HCT116 (cell line): ENCODE measurements at regions not wholly inside any gene's neighbourhood (a gene's known extent, or its start where the extent isn't known, plus 50 kb on each side); places are given as distances from the start of the nearest gene placed in this dataset.

Source experiments
- ATAC-seq: fragments of 200-7000 bp; cut with Tn5 transposase; 2 replicates; pipeline ENCODE4 v1.9.1; 2020; ENCODE audit warnings: mild to moderate bottlenecking, moderate library complexity
- BruUV-seq: library from RNA; stranded (reverse); fragments of 400-500 nt; replicated peaks from 2 replicates; lab custom pipeline; 2021; lab: Mats Ljungman, UMichigan
- CTCF ChIA-PET: fragments of 300-600 bp; sonication (Branson Sonifier 250); formaldehyde crosslinking; loops from one replicate; lab custom pipeline; 2021; ENCODE audit warnings: antibody characterized with exemption; lab: Charles Lee
- POLR2A ChIA-PET: fragments of 300-600, 350-600 bp; sonication (Branson Sonifier 250); formaldehyde crosslinking; loops from one replicate; lab custom pipeline; 2021; ENCODE audit warnings: antibody characterized with exemption; lab: Charles Lee
- RAD21 ChIA-PET, 2 experiments: fragments of 300-600 bp; sonication (Branson Sonifier 250); formaldehyde crosslinking; loops; one replicate each; lab custom pipeline; 2023; ENCODE audit warnings: low total read pairs in 2 of 2; ENCODE audit not compliant: uncharacterized antibody in 2 of 2, unreplicated experiment in 2 of 2, low non-redundant PET in 1 of 2; lab: Charles Lee
- DNase-seq: peaks from one replicate; pipeline ENCODE4 v3.0.0-alpha.2; 2010; ENCODE audit warnings: low read depth, low spot score
- H2AFZ ChIP-seq: fragments of 200-600 bp; shearing (Covaris generic), sonication (generic); 2 replicates; pipeline ENCODE4 v1.6.1; 2017; ENCODE audit warnings: low read depth, mixed run types, mixed read lengths, antibody characterized with exemption, low read length; ENCODE audit not compliant: poor library complexity, severe bottlenecking
- H3K27ac ChIP-seq: 2 replicates; pipeline ENCODE4 v1.5.1; 2012; ENCODE audit warnings: low read depth, low read length
- H3K27me3 ChIP-seq: fragments of 200-600 bp; sonication (generic); 2 replicates; pipeline ENCODE4 v1.6.1; 2016; ENCODE audit warnings: mixed run types, low read length, mixed read lengths; ENCODE audit not compliant: insufficient read depth
- H3K36me3 ChIP-seq, 2 experiments: fragments of 200-500 bp in 1 of 2; fragments of 200-600 bp in 1 of 2; sonication (Bioruptor generic) in 1 of 2; sonication (generic) in 1 of 2; 2 replicates each; pipeline versions ENCODE4 v1.5.1 to v1.6.1; 2014 to 2016; ENCODE audit warnings: low read length in 2 of 2, inconsistent platforms in 1 of 2, mixed read lengths in 1 of 2, mixed run types in 1 of 2; ENCODE audit not compliant: insufficient read depth in 2 of 2, control insufficient read depth in 1 of 2
- H3K4me1 ChIP-seq, 2 experiments: fragments of 200-600 bp in 1 of 2; sonication (generic) in 1 of 2; 2 replicates each; pipeline versions ENCODE4 v1.5.1 to v1.6.1; 2012 to 2017; ENCODE audit warnings: low read length in 2 of 2, inconsistent platforms in 1 of 2, mild to moderate bottlenecking in 1 of 2, mixed read lengths in 1 of 2, mixed run types in 1 of 2, moderate library complexity in 1 of 2; ENCODE audit not compliant: insufficient read depth in 2 of 2, control insufficient read depth in 1 of 2
- H3K4me2 ChIP-seq: fragments of 200-600 bp; sonication (generic); 2 replicates; pipeline ENCODE4 v1.6.1; 2017; ENCODE audit warnings: mixed run types, low read length, mixed read lengths
- H3K4me3 ChIP-seq, 2 experiments: fragments of 200-600 bp in 1 of 2; sonication (generic) in 1 of 2; replicated peaks in 1 of 2; 2 replicates each; pipeline ENCODE4 v1.5.1; 2011 to 2016; ENCODE audit warnings: low read length in 2 of 2, control low read depth in 1 of 2, low read depth in 1 of 2, mild to moderate bottlenecking in 1 of 2, mixed read lengths in 1 of 2, mixed run types in 1 of 2
- H3K79me2 ChIP-seq: fragments of 200-600 bp; sonication (generic); 2 replicates; pipeline ENCODE4 v1.6.1; 2017; ENCODE audit warnings: mild to moderate bottlenecking, mixed run types, low read length, moderate library complexity, mixed read lengths; ENCODE audit not compliant: insufficient read depth
- H3K9ac ChIP-seq: fragments of 200-600 bp; sonication (generic); 2 replicates; pipeline ENCODE4 v1.6.1; 2016; ENCODE audit warnings: low read length, mixed read lengths
- H3K9me2 ChIP-seq: fragments of 200-600 bp; sonication (generic), shearing (Covaris generic); 2 replicates; pipeline ENCODE4 v1.6.1; 2017; ENCODE audit warnings: mixed run types, mild to moderate bottlenecking, moderate library complexity; ENCODE audit not compliant: insufficient read depth
- H3K9me3 ChIP-seq, 2 experiments: fragments of 200-500 bp in 1 of 2; fragments of 200-600 bp in 1 of 2; sonication (Bioruptor generic) in 1 of 2; sonication (generic) in 1 of 2; 2 replicates each; pipeline ENCODE4 v1.6.1; 2014 to 2017; ENCODE audit warnings: low read length in 2 of 2, mixed read lengths in 2 of 2, inconsistent platforms in 1 of 2, low read depth in 1 of 2, mild to moderate bottlenecking in 1 of 2, mixed run types in 1 of 2, moderate library complexity in 1 of 2; ENCODE audit not compliant: control insufficient read depth in 1 of 2, insufficient read depth in 1 of 2
- H4K20me1 ChIP-seq: fragments of 200-600 bp; sonication (generic), shearing (Covaris generic); 2 replicates; pipeline ENCODE4 v1.6.1; 2017; ENCODE audit warnings: mixed run types, mild to moderate bottlenecking, moderate library complexity; ENCODE audit not compliant: insufficient read depth
- CBX3 ChIP-seq: IDR thresholded peaks from 2 replicates; pipeline ENCODE4 v1.6.1; 2012; ENCODE audit warnings: low read depth
- CEBPB ChIP-seq: IDR thresholded peaks from 2 replicates; pipeline ENCODE4 v1.6.1; 2012; ENCODE audit warnings: low read depth
- EGR1 ChIP-seq: IDR thresholded peaks from 2 replicates; pipeline ENCODE4 v1.6.1; 2012; ENCODE audit warnings: low read depth
- ELF1 ChIP-seq: IDR thresholded peaks from 2 replicates; pipeline ENCODE4 v1.6.1; 2012; ENCODE audit warnings: low read depth, borderline replicate concordance
- EZH2 ChIP-seq: fragments of 200-600 bp; sonication (generic); IDR thresholded peaks from 2 replicates; pipeline ENCODE4 v1.6.1; 2017; ENCODE audit warnings: antibody characterized with exemption, mixed run types
- JUND ChIP-seq: IDR thresholded peaks from 2 replicates; pipeline ENCODE4 v1.6.1; 2012
- POLR2AphosphoS5 ChIP-seq: IDR thresholded peaks from 2 replicates; pipeline ENCODE4 v1.6.1; 2011; ENCODE audit warnings: mild to moderate bottlenecking, low read depth, low read length, moderate library complexity
- SIN3A ChIP-seq: IDR thresholded peaks from 2 replicates; pipeline ENCODE4 v1.6.1; 2012; ENCODE audit warnings: low read depth
- SP1 ChIP-seq: IDR thresholded peaks from 2 replicates; pipeline ENCODE4 v1.6.1; 2012; ENCODE audit warnings: low read depth
- TCF7L2 ChIP-seq: IDR thresholded peaks from 2 replicates; pipeline ENCODE4 v1.7.0; 2011; ENCODE audit warnings: borderline replicate concordance, inconsistent platforms; ENCODE audit not compliant: insufficient read depth, insufficient read length; ENCODE audit errors: extremely low read depth
- ZNF274 ChIP-seq: fragments of 200-500 bp; sonication (Bioruptor generic); IDR thresholded peaks from 2 replicates; pipeline ENCODE4 v1.6.1; 2014; ENCODE audit warnings: mild to moderate bottlenecking, low read depth, low read length, inconsistent platforms
- intact Hi-C: fragments of 100-400 bp; cut with micrococcal nuclease; formaldehyde crosslinking; loops from 2 replicates; pipeline ENCODE4 v1.10.0; 2022
- TF ChIP-seq, protein P1 (sequence below): IDR thresholded peaks from 2 replicates; pipeline ENCODE4 v1.6.1; 2012
- TF ChIP-seq, protein P2 (sequence below), 3 experiments: fragments of 200-600 bp in 1 of 3; sonication (generic) in 1 of 3; IDR thresholded peaks in 2 of 3; conservative IDR thresholded peaks in 1 of 3; 2 replicates each; pipeline ENCODE4 v1.5.1; 2012 to 2017; ENCODE audit warnings: low read depth in 2 of 3, low read length in 2 of 3, antibody characterized with exemption in 1 of 3, borderline replicate concordance in 1 of 3, control low read depth in 1 of 3, mild to moderate bottlenecking in 1 of 3, mixed read lengths in 1 of 3, mixed run types in 1 of 3, moderate library complexity in 1 of 3; ENCODE audit not compliant: insufficient read depth in 1 of 3
- TF ChIP-seq, protein P3 (sequence below): IDR thresholded peaks from 2 replicates; pipeline ENCODE4 v1.6.1; 2012

DNA sequence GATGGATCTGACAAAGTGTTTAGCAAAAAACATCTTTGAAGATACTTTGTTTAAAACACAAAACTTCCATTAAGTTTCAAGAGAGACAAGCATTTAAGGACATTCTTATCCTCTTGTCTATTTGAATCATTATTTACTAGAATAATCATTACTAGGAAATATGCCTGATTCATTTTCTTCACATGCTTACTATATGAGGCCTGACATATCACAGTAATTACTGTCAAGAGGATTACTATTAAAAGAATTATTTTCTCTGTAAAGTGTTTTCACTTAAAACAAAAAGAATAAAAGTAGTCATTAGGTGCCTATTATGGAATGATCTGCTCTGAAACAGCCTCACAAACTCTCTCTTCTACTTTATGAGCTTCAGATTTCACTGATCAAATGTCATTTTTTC lies 402.1 kb upstream of the MGAT4C start:
- BruUV-seq: no TSS peak
- Histone ChIP-seq H4K20me1 (no peaks in the 10 kb centered on the region), H3K36me3 (no peaks in the 10 kb centered on the region), H3K9ac (no peak overlapping the region), H2AFZ (no peak overlapping the region), H3K4me3 (no peak overlapping the region), H3K27ac (no peak overlapping the region), H3K9me2 (no peaks in the 10 kb centered on the region), H3K79me2 (no peaks in the 10 kb centered on the region), H3K27me3 (no peaks in the 10 kb centered on the region), H3K4me2 (no peak overlapping the region), H3K9me3 (no peaks in the 10 kb centered on the region), H3K4me1 (peaks cover 4 to 6% of the 10 kb centered on the region in 2 experiments; a peak in 3 of 4 replicates)
- no peak for ATAC-seq
- RAD21 ChIA-PET: no interaction called here
- intact Hi-C loops: no loop called here
- CTCF ChIA-PET: no interaction called here
- no peak for TF ChIP-seq ELF1
- TF ChIP-seq, protein P1, sequence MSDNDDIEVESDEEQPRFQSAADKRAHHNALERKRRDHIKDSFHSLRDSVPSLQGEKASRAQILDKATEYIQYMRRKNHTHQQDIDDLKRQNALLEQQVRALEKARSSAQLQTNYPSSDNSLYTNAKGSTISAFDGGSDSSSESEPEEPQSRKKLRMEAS: no peak
- no peak for TF ChIP-seq EGR1
- TF ChIP-seq SIN3A: no peak
- TF ChIP-seq POLR2AphosphoS5: no peak
- TF ChIP-seq, protein P2, sequence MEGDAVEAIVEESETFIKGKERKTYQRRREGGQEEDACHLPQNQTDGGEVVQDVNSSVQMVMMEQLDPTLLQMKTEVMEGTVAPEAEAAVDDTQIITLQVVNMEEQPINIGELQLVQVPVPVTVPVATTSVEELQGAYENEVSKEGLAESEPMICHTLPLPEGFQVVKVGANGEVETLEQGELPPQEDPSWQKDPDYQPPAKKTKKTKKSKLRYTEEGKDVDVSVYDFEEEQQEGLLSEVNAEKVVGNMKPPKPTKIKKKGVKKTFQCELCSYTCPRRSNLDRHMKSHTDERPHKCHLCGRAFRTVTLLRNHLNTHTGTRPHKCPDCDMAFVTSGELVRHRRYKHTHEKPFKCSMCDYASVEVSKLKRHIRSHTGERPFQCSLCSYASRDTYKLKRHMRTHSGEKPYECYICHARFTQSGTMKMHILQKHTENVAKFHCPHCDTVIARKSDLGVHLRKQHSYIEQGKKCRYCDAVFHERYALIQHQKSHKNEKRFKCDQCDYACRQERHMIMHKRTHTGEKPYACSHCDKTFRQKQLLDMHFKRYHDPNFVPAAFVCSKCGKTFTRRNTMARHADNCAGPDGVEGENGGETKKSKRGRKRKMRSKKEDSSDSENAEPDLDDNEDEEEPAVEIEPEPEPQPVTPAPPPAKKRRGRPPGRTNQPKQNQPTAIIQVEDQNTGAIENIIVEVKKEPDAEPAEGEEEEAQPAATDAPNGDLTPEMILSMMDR (IDR thresholded peaks at IDR 0.05 in 2 of 3, conservative IDR thresholded peaks at IDR 0.05 in 1 of 3; ENCODE audit: borderline replicate concordance in 1 of 3, insufficient read depth in 1 of 3, low read depth in 2 of 3, low read length in 2 of 3): no peak
- TF ChIP-seq JUND: no peak
- no peak for TF ChIP-seq EZH2
- POLR2A ChIA-PET: no interaction called here
- DNase-seq: no peak

DNA sequence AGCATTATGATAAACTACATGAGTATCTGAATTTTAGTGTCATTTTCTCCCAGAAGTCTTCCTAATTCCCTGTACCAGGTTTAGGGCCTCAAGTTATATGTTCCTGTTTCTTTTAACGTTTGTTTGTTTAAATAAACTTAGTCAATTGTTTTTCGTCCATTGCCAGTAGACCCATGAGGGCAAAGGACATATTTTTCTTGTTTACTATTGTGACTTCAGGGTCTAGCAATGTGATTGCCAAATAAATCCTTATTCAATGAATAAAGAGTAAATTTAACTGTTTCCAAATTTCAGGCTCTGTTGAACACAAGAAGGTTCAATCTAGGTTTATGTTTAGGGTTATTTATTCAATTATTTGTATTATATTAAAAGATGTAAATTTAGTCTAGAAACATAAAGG lies 391.6 kb upstream of the MGAT4C start:
- RAD21 ChIA-PET: no interaction called here

More for the DNA sequence above, 391.6 kb upstream of the MGAT4C start:
- no peaks in the 10 kb centered on the region for H3K27me3 ChIP-seq
- no peaks in the 10 kb centered on the region for H3K36me3 ChIP-seq
- H3K9me2 ChIP-seq: no peaks in the 10 kb centered on the region
- ChIA-PET POLR2A (no interaction called here), CTCF (no interaction called here)
- no peaks in the 10 kb centered on the region for H3K79me2 ChIP-seq
- H4K20me1 ChIP-seq: no peaks in the 10 kb centered on the region
- BruUV-seq: no TSS peak
- no peaks in the 10 kb centered on the region for H3K9me3 ChIP-seq
- ATAC-seq (no peak), DNase-seq (no peak)
- no peak overlapping the region for H3K4me2 ChIP-seq
- no peak overlapping the region for H2AFZ ChIP-seq
- H3K4me3 ChIP-seq: no peak overlapping the region
- no peak overlapping the region for H3K27ac ChIP-seq
- intact Hi-C loops: no loop called here
- no peaks in the 10 kb centered on the region for H3K4me1 ChIP-seq
- no peak overlapping the region for H3K9ac ChIP-seq
- no peak for TF ChIP-seq ZNF274
- no peak for TF ChIP-seq CBX3
- TF ChIP-seq, protein P3, sequence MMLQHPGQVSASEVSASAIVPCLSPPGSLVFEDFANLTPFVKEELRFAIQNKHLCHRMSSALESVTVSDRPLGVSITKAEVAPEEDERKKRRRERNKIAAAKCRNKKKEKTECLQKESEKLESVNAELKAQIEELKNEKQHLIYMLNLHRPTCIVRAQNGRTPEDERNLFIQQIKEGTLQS: no peak
- TF ChIP-seq POLR2AphosphoS5: no peak
- TF ChIP-seq SIN3A: no peak
- TF ChIP-seq CEBPB: no peak
- TF ChIP-seq TCF7L2: no peak
- no peak for TF ChIP-seq SP1
